HEK293 (cell line): ENCODE measurements at regions not wholly inside any gene's neighbourhood (a gene's known extent, or its start where the extent isn't known, plus 50 kb on each side); places are given as distances from the start of the nearest gene placed in this dataset.

Experiments used
- CTCF ChIA-PET: fragments of 350-600 bp; formaldehyde crosslinking; extraction: SDS; loops from one replicate; lab custom pipeline; 2021; ENCODE audit warnings: antibody characterized with exemption; lab: Yijun Ruan, JAX
- POLR2A ChIA-PET: fragments of 300-600 bp; formaldehyde crosslinking; extraction: SDS; loops from one replicate; lab custom pipeline; 2020; ENCODE audit warnings: antibody characterized with exemption, inconsistent platforms; lab: Yijun Ruan, JAX
- H3K27ac ChIP-seq: fragments of 200-500 bp; sonication (Bioruptor generic); 2 replicates; pipeline ENCODE4 v1.5.1; 2014; ENCODE audit warnings: low read depth, low read length, control low read depth, inconsistent platforms; ENCODE audit errors: extremely low read depth
- H3K36me3 ChIP-seq, 2 experiments: fragments of 200-500 bp in 1 of 2; sonication (Bioruptor generic) in 1 of 2; 1 replicate in 1 of 2; 2 replicates in 1 of 2; pipeline ENCODE4 v1.5.1; 2014 to 2017; ENCODE audit warnings: inconsistent platforms in 2 of 2, low read length in 2 of 2; ENCODE audit not compliant: control insufficient read depth in 2 of 2, insufficient read depth in 1 of 2
- H3K4me1 ChIP-seq: fragments of 200-500 bp; sonication (Bioruptor generic); 2 replicates; pipeline ENCODE4 v1.5.1; 2014; ENCODE audit warnings: mild to moderate bottlenecking, low read length, inconsistent platforms; ENCODE audit not compliant: control insufficient read depth, insufficient read depth
- H3K4me3 ChIP-seq: 2 replicates; pipeline ENCODE4 v1.5.1; 2011; ENCODE audit warnings: low read depth, mild to moderate bottlenecking, control low read depth, low read length, moderate library complexity
- H3K9me3 ChIP-seq: fragments of 200-500 bp; sonication (Bioruptor generic); 2 replicates; pipeline ENCODE4 v1.5.1; 2014; ENCODE audit warnings: low read depth, low read length, inconsistent platforms; ENCODE audit not compliant: control insufficient read depth, insufficient read depth
- GLI4 ChIP-seq: fragments of 450-650 bp; formaldehyde crosslinking; IDR thresholded peaks from 2 replicates; pipeline ENCODE4 v1.5.1; 2016; ENCODE audit warnings: missing biosample characterization, missing genetic modification characterization
- TCF7L2 ChIP-seq: IDR thresholded peaks from 2 replicates; pipeline ENCODE4 v1.6.1; 2011; ENCODE audit warnings: low read depth, mild to moderate bottlenecking, inconsistent platforms, low read length, moderate library complexity, borderline replicate concordance
- WT1 ChIP-seq: fragments of 450-650 bp; formaldehyde crosslinking; IDR thresholded peaks from 2 replicates; pipeline ENCODE4 v1.5.1; 2016; ENCODE audit warnings: missing biosample characterization, missing genetic modification characterization
- ZNF529 ChIP-seq: fragments of 450-650 bp; formaldehyde crosslinking; IDR thresholded peaks from 2 replicates; pipeline ENCODE4 v1.5.1; 2017; ENCODE audit warnings: missing genetic modification characterization, missing biosample characterization; ENCODE audit not compliant: insufficient replicate concordance
- ZNF530 ChIP-seq: fragments of 450-650 bp; formaldehyde crosslinking; IDR thresholded peaks from 2 replicates; pipeline ENCODE4 v1.5.1; 2016; ENCODE audit warnings: low read depth, missing biosample characterization, missing genetic modification characterization
- ZNF561 ChIP-seq: fragments of 450-650 bp; IDR thresholded peaks from 2 replicates; pipeline ENCODE4 v1.5.1; 2018; ENCODE audit warnings: missing biosample characterization, missing genetic modification characterization, borderline replicate concordance
- ZNF76 ChIP-seq: fragments of 450-650 bp; formaldehyde crosslinking; IDR thresholded peaks from 2 replicates; pipeline ENCODE4; 2016; ENCODE audit warnings: low read depth, missing biosample characterization, missing genetic modification characterization, borderline replicate concordance
- TF ChIP-seq, protein P1 (sequence below): fragments of 450-650 bp; formaldehyde crosslinking; IDR thresholded peaks from 2 replicates; pipeline ENCODE4 v1.5.1; 2016; ENCODE audit warnings: missing biosample characterization, missing genetic modification characterization
- TF ChIP-seq, protein P2 (sequence below): fragments of 450-650 bp; formaldehyde crosslinking; IDR thresholded peaks from 2 replicates; pipeline ENCODE4 v1.5.1; 2016; ENCODE audit warnings: missing biosample characterization, missing genetic modification characterization
- TF ChIP-seq, protein P3 (sequence below): fragments of 450-650 bp; formaldehyde crosslinking; IDR thresholded peaks from 2 replicates; pipeline ENCODE4 v1.5.1; 2017; ENCODE audit warnings: missing biosample characterization, mild to moderate bottlenecking, missing genetic modification characterization, moderate library complexity
- TF ChIP-seq, protein P4 (sequence below): fragments of 450-650 bp; formaldehyde crosslinking; IDR thresholded peaks from 2 replicates; pipeline ENCODE4 v1.5.1; 2016; ENCODE audit warnings: missing biosample characterization, missing genetic modification characterization
- TF ChIP-seq, protein P5 (sequence below): fragments of 450-650 bp; formaldehyde crosslinking; IDR thresholded peaks from 2 replicates; pipeline ENCODE4 v1.5.1; 2017; ENCODE audit warnings: missing biosample characterization, missing genetic modification characterization

DNA sequence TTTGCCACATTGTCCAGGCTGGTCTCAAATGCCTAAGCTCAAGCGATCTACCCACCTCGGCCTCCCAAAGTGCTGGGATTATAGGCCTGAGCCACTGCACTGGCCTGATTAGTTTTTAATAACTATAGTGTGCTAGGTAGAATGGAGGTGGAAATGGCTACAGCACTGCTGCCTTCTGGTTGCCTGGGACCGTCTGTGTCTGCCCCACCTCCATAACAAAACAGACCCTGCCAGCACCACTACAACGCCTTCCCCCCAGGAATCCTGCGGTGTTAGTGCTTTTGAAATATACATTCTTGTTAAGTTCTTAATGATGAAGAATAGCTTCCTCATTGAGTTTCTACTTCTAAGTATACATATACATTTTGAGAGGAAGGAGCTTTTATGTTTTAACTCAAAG lies 148.2 kb upstream of the ITGA6 start:
- Histone ChIP-seq H3K9me3 (no peaks in the 10 kb centered on the region), H3K36me3 (no peaks in the 10 kb centered on the region), H3K27ac (no peak overlapping the region), H3K4me1 (no peaks in the 10 kb centered on the region), H3K4me3 (no peak overlapping the region)
- TF ChIP-seq, protein P1, sequence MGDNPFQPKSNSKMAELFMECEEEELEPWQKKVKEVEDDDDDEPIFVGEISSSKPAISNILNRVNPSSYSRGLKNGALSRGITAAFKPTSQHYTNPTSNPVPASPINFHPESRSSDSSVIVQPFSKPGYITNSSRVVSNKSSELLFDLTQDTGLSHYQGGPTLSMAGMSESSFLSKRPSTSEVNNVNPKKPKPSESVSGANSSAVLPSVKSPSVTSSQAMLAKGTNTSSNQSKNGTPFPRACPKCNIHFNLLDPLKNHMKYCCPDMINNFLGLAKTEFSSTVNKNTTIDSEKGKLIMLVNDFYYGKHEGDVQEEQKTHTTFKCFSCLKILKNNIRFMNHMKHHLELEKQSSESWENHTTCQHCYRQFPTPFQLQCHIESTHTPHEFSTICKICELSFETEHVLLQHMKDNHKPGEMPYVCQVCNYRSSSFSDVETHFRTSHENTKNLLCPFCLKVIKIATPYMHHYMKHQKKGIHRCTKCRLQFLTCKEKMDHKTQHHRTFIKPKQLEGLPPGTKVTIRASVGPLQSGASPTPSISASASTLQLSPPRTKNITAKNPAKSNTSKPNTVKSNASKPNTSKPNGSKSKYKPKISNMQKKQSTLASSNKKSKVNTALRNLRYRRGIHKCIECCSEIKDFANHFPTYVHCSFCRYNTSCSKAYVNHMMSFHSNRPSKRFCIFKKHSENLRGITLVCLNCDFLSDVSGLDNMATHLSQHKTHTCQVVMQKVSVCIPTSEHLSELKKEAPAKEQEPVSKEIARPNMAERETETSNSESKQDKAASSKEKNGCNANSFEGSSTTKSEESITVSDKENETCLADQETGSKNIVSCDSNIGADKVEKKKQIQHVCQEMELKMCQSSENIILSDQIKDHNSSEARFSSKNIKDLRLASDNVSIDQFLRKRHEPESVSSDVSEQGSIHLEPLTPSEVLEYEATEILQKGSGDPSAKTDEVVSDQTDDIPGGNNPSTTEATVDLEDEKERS (tag by site-specific recombination), result no peak
- TF ChIP-seq ZNF561 (tag by site-specific recombination) (no peak), TCF7L2 (no peak)
- TF ChIP-seq, protein P2, sequence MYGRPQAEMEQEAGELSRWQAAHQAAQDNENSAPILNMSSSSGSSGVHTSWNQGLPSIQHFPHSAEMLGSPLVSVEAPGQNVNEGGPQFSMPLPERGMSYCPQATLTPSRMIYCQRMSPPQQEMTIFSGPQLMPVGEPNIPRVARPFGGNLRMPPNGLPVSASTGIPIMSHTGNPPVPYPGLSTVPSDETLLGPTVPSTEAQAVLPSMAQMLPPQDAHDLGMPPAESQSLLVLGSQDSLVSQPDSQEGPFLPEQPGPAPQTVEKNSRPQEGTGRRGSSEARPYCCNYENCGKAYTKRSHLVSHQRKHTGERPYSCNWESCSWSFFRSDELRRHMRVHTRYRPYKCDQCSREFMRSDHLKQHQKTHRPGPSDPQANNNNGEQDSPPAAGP (tag by site-specific recombination), result no peak
- ChIA-PET CTCF (interaction anchor here (0.9 kb wide), 1 partner anchor 182 kb away, joined by 4 read pairs; no protein-coding TSS in a partner anchor), POLR2A (no interaction called here)

DNA sequence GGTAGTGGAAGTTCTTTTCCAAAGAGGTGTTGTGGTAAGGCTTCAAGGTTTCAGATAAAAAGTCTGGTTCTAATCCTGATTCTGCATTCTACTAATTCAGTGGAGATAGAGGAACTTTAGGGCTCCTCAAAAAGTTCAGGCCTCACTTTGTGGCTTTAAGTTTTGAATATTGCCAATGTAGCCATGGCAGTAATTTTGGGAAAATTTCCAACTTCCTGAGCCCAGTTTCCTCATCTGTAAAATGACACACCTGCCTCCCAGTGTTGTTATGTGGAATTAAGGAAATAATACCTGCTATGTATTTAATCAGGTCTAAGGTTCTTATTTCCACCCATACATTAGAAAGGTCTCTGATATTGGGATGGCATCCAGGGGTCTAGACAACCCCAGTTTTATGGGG lies 147.6 kb upstream of the ITGA6 start:
- TF ChIP-seq ZNF76 (no peak), GLI4 (tag by site-specific recombination) (no peak), ZNF529 (tag by site-specific recombination) (no peak), ZNF530 (tag by site-specific recombination) (no peak), WT1 (tag by site-specific recombination) (no peak)
- TF ChIP-seq, protein P3, sequence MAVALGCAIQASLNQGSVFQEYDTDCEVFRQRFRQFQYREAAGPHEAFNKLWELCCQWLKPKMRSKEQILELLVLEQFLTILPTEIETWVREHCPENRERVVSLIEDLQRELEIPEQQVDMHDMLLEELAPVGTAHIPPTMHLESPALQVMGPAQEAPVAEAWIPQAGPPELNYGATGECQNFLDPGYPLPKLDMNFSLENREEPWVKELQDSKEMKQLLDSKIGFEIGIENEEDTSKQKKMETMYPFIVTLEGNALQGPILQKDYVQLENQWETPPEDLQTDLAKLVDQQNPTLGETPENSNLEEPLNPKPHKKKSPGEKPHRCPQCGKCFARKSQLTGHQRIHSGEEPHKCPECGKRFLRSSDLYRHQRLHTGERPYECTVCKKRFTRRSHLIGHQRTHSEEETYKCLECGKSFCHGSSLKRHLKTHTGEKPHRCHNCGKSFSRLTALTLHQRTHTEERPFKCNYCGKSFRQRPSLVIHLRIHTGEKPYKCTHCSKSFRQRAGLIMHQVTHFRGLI, result no peak
- TF ChIP-seq, protein P4, sequence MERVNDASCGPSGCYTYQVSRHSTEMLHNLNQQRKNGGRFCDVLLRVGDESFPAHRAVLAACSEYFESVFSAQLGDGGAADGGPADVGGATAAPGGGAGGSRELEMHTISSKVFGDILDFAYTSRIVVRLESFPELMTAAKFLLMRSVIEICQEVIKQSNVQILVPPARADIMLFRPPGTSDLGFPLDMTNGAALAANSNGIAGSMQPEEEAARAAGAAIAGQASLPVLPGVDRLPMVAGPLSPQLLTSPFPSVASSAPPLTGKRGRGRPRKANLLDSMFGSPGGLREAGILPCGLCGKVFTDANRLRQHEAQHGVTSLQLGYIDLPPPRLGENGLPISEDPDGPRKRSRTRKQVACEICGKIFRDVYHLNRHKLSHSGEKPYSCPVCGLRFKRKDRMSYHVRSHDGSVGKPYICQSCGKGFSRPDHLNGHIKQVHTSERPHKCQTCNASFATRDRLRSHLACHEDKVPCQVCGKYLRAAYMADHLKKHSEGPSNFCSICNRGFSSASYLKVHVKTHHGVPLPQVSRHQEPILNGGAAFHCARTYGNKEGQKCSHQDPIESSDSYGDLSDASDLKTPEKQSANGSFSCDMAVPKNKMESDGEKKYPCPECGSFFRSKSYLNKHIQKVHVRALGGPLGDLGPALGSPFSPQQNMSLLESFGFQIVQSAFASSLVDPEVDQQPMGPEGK, result no peak
- TF ChIP-seq, protein P5, sequence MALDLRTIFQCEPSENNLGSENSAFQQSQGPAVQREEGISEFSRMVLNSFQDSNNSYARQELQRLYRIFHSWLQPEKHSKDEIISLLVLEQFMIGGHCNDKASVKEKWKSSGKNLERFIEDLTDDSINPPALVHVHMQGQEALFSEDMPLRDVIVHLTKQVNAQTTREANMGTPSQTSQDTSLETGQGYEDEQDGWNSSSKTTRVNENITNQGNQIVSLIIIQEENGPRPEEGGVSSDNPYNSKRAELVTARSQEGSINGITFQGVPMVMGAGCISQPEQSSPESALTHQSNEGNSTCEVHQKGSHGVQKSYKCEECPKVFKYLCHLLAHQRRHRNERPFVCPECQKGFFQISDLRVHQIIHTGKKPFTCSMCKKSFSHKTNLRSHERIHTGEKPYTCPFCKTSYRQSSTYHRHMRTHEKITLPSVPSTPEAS, result no peak
- TF ChIP-seq, all 188 proteins: peak for 0
- CTCF ChIA-PET, result interaction anchor here (0.9 kb wide), 1 partner anchor 182 kb away, joined by 4 read pairs; no protein-coding TSS in a partner anchor
- Histone ChIP-seq H3K4me1 (peaks cover under 1% of the 10 kb centered on the region; the same call in 1 of the 2 replicates), H3K4me3 (no peak overlapping the region), H3K36me3 (no peaks in the 10 kb centered on the region), H3K9me3 (no peaks in the 10 kb centered on the region), H3K27ac (no peak overlapping the region)
- POLR2A ChIA-PET, result no interaction called here
